Fibroblast of mammary gland (primary cell): ENCODE measurements at regions not wholly inside any gene's neighbourhood (a gene's known extent, or its start where the extent isn't known, plus 50 kb on each side); places are given as distances from the start of the nearest gene placed in this dataset.

ENCODE experiments used
- DNase-seq: peaks from one replicate; pipeline ENCODE4 v3.0.0-alpha.2; 2010; ENCODE audit warnings: low read depth
- H3K4me3 ChIP-seq: 2 replicates; pipeline ENCODE4 v1.5.1; 2011; ENCODE audit warnings: low read depth, mild to moderate bottlenecking, low read length, moderate library complexity; ENCODE audit not compliant: control insufficient read depth
- CTCF ChIP-seq: conservative IDR thresholded peaks from 2 replicates; pipeline ENCODE4 v1.5.1; 2011; ENCODE audit warnings: low read depth, low read length, inconsistent platforms; ENCODE audit not compliant: control insufficient read depth, insufficient read depth

GRCh38 chr3:166302331-166302730 lies 465.1 kb upstream of the BCHE start:
- DNase-seq, result no peak
- TF ChIP-seq CTCF, result no peak
- no peak overlapping the region for H3K4me3 ChIP-seq

- TF ChIP-seq CTCF, result no peak
- no peak for DNase-seq
Measured at GRCh38 chr3:166296179-166296783, 459.1 kb upstream of the BCHE start.

GRCh38 chr3:166291186-166291955 lies 454.1 kb upstream of the BCHE start:
- H3K4me3 ChIP-seq, result no peak overlapping the region
- no peak for DNase-seq
- TF ChIP-seq CTCF, result no peak

More at GRCh38 chr3:166296179-166296783, 459.1 kb upstream of the BCHE start:
- H3K4me3 ChIP-seq, result no peak overlapping the region

- peak; percentile 53 for DNase-seq
- no peak for TF ChIP-seq CTCF
- H3K4me3 ChIP-seq, result no peak overlapping the region
Measured at GRCh38 chr3:166285001-166285400, 447.8 kb upstream of the BCHE start.

GRCh38 chr3:166283840-166284239 lies 446.6 kb upstream of the BCHE start:
- no peak for TF ChIP-seq CTCF
- peak; percentile 93 for DNase-seq
- H3K4me3 ChIP-seq, result no peak overlapping the region

- DNase-seq, result no peak
- no peak overlapping the region for H3K4me3 ChIP-seq
- no peak for TF ChIP-seq CTCF
Measured at GRCh38 chr3:166282931-166283330, 445.7 kb upstream of the BCHE start.
